Caco-2 (cell line): ENCODE measurements at regions not wholly inside any gene's neighbourhood (a gene's known extent, or its start where the extent isn't known, plus 50 kb on each side); places are given as distances from the start of the nearest gene placed in this dataset.

Experiments used
- BruUV-seq: library from RNA; stranded (reverse); fragments of 400-500 nt; replicated peaks from 2 replicates; lab custom pipeline; 2021; lab: Mats Ljungman, UMichigan
- CTCF ChIA-PET: fragments of 300-600 bp; sonication (Branson Sonifier 250); formaldehyde crosslinking; loops from one replicate; lab custom pipeline; 2022; ENCODE audit warnings: antibody characterized with exemption; lab: Charles Lee
- POLR2A ChIA-PET: fragments of 300-600 bp; sonication (Branson Sonifier 250); formaldehyde crosslinking; loops from one replicate; lab custom pipeline; 2022; ENCODE audit warnings: antibody characterized with exemption; lab: Charles Lee
- DNase-seq, 2 experiments: peaks; one replicate each; pipeline versions ENCODE4 v3.0.0 to v3.0.0-alpha.2; 2020 to 2022
- H3K27me3 ChIP-seq: replicated peaks from 2 replicates; pipeline ENCODE4 v1.6.0; 2011; ENCODE audit warnings: low read length; ENCODE audit not compliant: control insufficient read depth, insufficient read depth
- H3K36me3 ChIP-seq: 2 replicates; pipeline ENCODE4 v1.5.1; 2011; ENCODE audit warnings: low read length; ENCODE audit not compliant: control insufficient read depth, insufficient read depth
- H3K4me1 ChIP-seq: fragments of 250-450 bp; sonication (Bioruptor Pico); 2 replicates; pipeline ENCODE4 v1.5.1; 2020; ENCODE audit warnings: mild to moderate bottlenecking
- H3K4me3 ChIP-seq: 2 replicates; pipeline ENCODE4 v1.5.1; 2011; ENCODE audit warnings: low read depth, mild to moderate bottlenecking, control low read depth, low read length
- H3K9me3 ChIP-seq: fragments of 250-450 bp; sonication (Bioruptor Pico); 2 replicates; pipeline ENCODE4 v1.5.1; 2020; ENCODE audit warnings: mild to moderate bottlenecking, moderate library complexity
- H3K27ac Mint-ChIP-seq: one replicate; pipeline ENCODE4 v1.8.0; 2022; ENCODE audit warnings: mixed read lengths; ENCODE audit not compliant: unreplicated experiment
- H3K27me3 Mint-ChIP-seq: one replicate; pipeline ENCODE4 v1.8.0; 2022; ENCODE audit warnings: mixed read lengths; ENCODE audit not compliant: insufficient read depth, unreplicated experiment
- H3K36me3 Mint-ChIP-seq: one replicate; pipeline ENCODE4 v1.8.0; 2022; ENCODE audit warnings: mild to moderate bottlenecking, mixed read lengths; ENCODE audit not compliant: insufficient read depth, unreplicated experiment
- H3K4me1 Mint-ChIP-seq: one replicate; pipeline ENCODE4 v1.8.0; 2022; ENCODE audit warnings: low read depth, mixed read lengths; ENCODE audit not compliant: unreplicated experiment
- H3K4me3 Mint-ChIP-seq: one replicate; pipeline ENCODE4 v1.8.0; 2022; ENCODE audit warnings: mild to moderate bottlenecking, moderate library complexity, mixed read lengths; ENCODE audit not compliant: unreplicated experiment
- H3K9me3 Mint-ChIP-seq: one replicate; pipeline ENCODE4 v1.8.0; 2022; ENCODE audit warnings: mixed read lengths; ENCODE audit not compliant: unreplicated experiment
- intact Hi-C: fragments of 100-400 bp; cut with micrococcal nuclease; formaldehyde crosslinking; loops from one replicate; pipeline ENCODE4 v1.10.0; 2022; ENCODE audit not compliant: unreplicated experiment
- TF ChIP-seq, protein P1 (sequence below), 2 experiments: fragments of 200-600 bp in 1 of 2; IDR thresholded peaks; 1 replicate in 1 of 2; 2 replicates in 1 of 2; pipeline versions ENCODE4 v1.5.1 to v1.8.0; 2011 to 2022; ENCODE audit warnings: antibody characterized with exemption in 1 of 2, control low read depth in 1 of 2, inconsistent platforms in 1 of 2, low read depth in 1 of 2, low read length in 1 of 2, mild to moderate bottlenecking in 1 of 2, moderate library complexity in 1 of 2; ENCODE audit not compliant: insufficient read depth in 1 of 2, severe bottlenecking in 1 of 2, unreplicated experiment in 1 of 2

DNA sequence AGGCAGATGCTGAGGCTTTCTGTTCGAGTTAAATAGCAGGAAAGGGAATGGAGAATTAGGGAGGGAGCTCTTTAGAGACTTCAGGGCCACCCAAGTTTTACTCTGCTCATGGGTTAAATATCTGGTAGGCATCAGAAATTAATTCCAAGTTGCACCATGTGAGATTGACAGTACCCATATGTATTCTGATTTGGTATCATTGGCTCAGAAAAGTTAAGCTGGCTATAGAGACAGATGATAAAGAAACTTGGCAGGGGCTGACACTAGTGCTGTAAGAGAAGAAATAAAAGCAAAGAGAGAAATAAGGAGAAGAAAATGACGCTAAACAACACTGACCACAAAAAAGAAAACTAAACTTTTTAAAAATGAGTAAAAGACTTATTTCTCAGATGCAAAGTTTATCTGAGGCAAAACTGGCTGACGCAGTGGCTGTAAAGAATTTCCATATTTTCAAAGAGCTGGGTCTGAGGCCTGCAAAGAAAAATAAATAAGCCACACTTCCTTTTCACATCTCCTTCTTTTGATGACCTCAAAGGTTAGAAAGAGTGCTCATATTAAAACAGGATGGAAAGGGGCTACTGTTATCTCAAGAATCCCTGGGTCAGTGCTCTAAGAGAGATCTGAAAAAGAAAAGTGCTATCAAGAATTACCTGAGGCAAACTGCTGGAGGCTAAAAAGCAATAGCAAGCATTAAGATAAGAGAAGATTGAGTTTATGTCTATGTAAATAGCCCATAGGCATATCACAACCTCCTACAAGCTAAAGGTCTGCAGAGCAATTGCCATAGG, 399.0 kb upstream of the MEF2C start:
- Histone ChIP-seq H3K27me3 (no peaks in the 10 kb centered on the region), H3K36me3 (no peaks in the 10 kb centered on the region), H3K4me3 (no peak overlapping the region), H3K9me3 (no peaks in the 10 kb centered on the region), H3K4me1 (peaks cover 19% of the 10 kb centered on the region)
- Mint-ChIP-seq H3K27me3 (peaks cover 3% of the 10 kb centered on the region), H3K27ac (no peak overlapping the region), H3K36me3 (no peaks in the 10 kb centered on the region), H3K9me3 (peaks cover 10% of the 10 kb centered on the region), H3K4me3 (no peak overlapping the region), H3K4me1 (peaks cover 32% of the 10 kb centered on the region)
- TF ChIP-seq, protein P1, sequence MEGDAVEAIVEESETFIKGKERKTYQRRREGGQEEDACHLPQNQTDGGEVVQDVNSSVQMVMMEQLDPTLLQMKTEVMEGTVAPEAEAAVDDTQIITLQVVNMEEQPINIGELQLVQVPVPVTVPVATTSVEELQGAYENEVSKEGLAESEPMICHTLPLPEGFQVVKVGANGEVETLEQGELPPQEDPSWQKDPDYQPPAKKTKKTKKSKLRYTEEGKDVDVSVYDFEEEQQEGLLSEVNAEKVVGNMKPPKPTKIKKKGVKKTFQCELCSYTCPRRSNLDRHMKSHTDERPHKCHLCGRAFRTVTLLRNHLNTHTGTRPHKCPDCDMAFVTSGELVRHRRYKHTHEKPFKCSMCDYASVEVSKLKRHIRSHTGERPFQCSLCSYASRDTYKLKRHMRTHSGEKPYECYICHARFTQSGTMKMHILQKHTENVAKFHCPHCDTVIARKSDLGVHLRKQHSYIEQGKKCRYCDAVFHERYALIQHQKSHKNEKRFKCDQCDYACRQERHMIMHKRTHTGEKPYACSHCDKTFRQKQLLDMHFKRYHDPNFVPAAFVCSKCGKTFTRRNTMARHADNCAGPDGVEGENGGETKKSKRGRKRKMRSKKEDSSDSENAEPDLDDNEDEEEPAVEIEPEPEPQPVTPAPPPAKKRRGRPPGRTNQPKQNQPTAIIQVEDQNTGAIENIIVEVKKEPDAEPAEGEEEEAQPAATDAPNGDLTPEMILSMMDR (IDR thresholded peaks at IDR 0.05; ENCODE audit: insufficient read depth in 1 of 2, low read depth in 1 of 2, low read length in 1 of 2, severe bottlenecking in 1 of 2, unreplicated experiment in 1 of 2): no peak
- no TSS peak for BruUV-seq
- CTCF ChIA-PET: no interaction called here
- intact Hi-C loops: no loop called here
- no peak for DNase-seq
- POLR2A ChIA-PET: no interaction called here

GRCh38 chr5:89281211-89281610, 398.2 kb upstream of the MEF2C start:
- Histone ChIP-seq H3K9me3 (no peaks in the 10 kb centered on the region), H3K27me3 (no peaks in the 10 kb centered on the region), H3K36me3 (no peaks in the 10 kb centered on the region), H3K4me1 (peaks cover 19% of the 10 kb centered on the region), H3K4me3 (no peak overlapping the region)
- no peak for DNase-seq
- H3K36me3 Mint-ChIP-seq: no peaks in the 10 kb centered on the region
- ChIA-PET CTCF (no interaction called here), POLR2A (no interaction called here)
- no TSS peak for BruUV-seq
- intact Hi-C loops: no loop called here
- H3K27me3 Mint-ChIP-seq: peaks cover 3% of the 10 kb centered on the region
- TF ChIP-seq, protein P1 (IDR thresholded peaks at IDR 0.05; ENCODE audit: insufficient read depth in 1 of 2, low read depth in 1 of 2, low read length in 1 of 2, severe bottlenecking in 1 of 2, unreplicated experiment in 1 of 2): no peak
- peaks cover 32% of the 10 kb centered on the region for H3K4me1 Mint-ChIP-seq
- H3K9me3 Mint-ChIP-seq: peaks cover 10% of the 10 kb centered on the region
- no peak overlapping the region for H3K27ac Mint-ChIP-seq
- no peak overlapping the region for H3K4me3 Mint-ChIP-seq

DNA sequence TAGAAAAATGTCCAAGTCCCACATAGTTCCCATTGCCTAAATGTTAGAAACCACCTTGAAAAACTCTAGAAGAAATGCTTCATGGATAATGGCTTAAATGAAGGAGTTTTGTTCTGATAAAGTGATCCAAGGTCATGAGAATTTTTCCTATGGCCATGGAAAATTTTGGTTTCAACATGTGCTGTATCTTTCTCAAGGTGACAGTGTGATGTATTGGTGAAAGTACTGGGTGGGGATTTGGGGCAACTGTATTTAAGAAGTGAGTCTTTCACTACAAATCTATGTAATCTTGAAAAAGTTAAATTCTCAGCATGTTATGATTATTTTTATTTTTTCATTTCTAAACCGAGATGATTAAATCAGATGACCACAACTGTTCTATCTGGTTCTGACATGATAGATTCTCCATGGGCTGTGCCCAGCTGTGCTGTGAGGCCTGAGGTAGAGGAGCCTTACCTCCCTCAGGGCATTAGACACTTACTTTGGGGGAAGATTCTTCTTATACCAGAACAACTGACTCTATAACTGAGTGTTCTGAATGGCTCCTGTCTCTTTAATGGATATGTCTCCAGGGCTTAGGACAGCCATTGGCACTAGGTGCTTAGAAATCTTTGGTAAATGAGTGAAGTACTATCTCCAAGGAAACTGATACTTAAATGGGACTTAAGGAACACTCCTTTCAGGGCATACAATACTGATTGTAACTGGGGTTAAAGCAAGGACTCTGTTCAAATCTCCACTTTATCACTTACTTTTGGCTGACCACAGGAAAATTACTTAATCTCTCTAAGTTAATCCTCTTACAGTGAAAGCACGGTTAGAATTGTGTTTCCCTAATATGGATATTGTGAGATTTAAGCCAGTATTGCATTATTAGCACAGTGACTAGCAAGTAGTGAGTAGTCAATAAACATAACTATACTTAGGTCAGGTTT, 397.4 kb upstream of the MEF2C start:
- Mint-ChIP-seq H3K36me3 (no peaks in the 10 kb centered on the region), H3K4me1 (peaks cover 32% of the 10 kb centered on the region), H3K27me3 (peaks cover 3% of the 10 kb centered on the region), H3K27ac (no peak overlapping the region), H3K4me3 (no peak overlapping the region), H3K9me3 (peaks cover 10% of the 10 kb centered on the region)
- TF ChIP-seq, protein P1 (IDR thresholded peaks at IDR 0.05; ENCODE audit: insufficient read depth in 1 of 2, low read depth in 1 of 2, low read length in 1 of 2, severe bottlenecking in 1 of 2, unreplicated experiment in 1 of 2): no peak
- DNase-seq: no peak
- Histone ChIP-seq H3K4me1 (peaks cover 19% of the 10 kb centered on the region), H3K4me3 (no peak overlapping the region), H3K9me3 (no peaks in the 10 kb centered on the region), H3K27me3 (no peaks in the 10 kb centered on the region), H3K36me3 (no peaks in the 10 kb centered on the region)
- ChIA-PET POLR2A (no interaction called here), CTCF (no interaction called here)
- intact Hi-C loops: no loop called here
- BruUV-seq: no TSS peak
